ENCODE measurements at regions not wholly inside any gene's neighbourhood (a gene's known extent, or its start where the extent isn't known, plus 50 kb on each side); places are given as distances from the start of the nearest gene placed in this dataset.

DNA sequence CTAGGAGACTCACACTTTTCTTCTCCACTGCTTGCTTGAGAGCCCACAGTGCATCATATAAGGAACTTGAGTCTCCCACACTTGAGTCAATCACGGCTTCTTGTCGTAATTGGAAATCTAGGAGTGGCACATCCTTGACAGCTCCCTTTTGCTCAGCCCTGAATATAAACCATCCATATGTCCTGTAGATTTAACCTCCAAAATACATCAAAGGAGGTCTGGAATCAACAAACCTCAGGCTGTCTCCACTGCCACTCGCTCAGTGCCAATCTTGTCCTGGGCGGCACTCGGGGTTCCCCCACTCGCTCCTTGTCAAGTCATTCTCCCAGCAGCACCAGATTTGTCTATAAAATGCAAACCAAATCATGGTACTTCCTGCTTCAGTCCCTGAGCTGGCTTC is 84.4 kb upstream of the UQCRFS1 start:
- H3K9me3 ChIP-seq, result no peaks in the 10 kb centered on the region
- no peaks in the 10 kb centered on the region for H3K27me3 ChIP-seq
- DNase-seq, result peak; percentile 0
- no peak for TF ChIP-seq POLR2AphosphoS5 (IDR thresholded peaks at IDR 0.05)
- no peak for TF ChIP-seq EP300 (IDR thresholded peaks at IDR 0.05)
- no peak for TF ChIP-seq CTCF (IDR thresholded peaks at IDR 0.05)
- TF ChIP-seq POLR2A (IDR thresholded peaks at IDR 0.05), result no peak
- no peak overlapping the region for H3K27ac ChIP-seq
- WGBS, 2 donors, result 84 to 92% methylated on average over 6 of the region's 6 CpGs
- intact Hi-C loops (cut with DNase I), result no loop called here
- H3K4me3 ChIP-seq, result no peak overlapping the region
- no peaks in the 10 kb centered on the region for H3K4me1 ChIP-seq
- no peaks in the 10 kb centered on the region for H3K36me3 ChIP-seq

- H3K4me3 ChIP-seq, result no peak overlapping the region
- peak; percentile 40 for DNase-seq
- TF ChIP-seq POLR2A (IDR thresholded peaks at IDR 0.05), result no peak
- no peak for TF ChIP-seq POLR2AphosphoS5 (IDR thresholded peaks at IDR 0.05)
- no peak for TF ChIP-seq CTCF (IDR thresholded peaks at IDR 0.05)
- TF ChIP-seq EP300 (IDR thresholded peaks at IDR 0.05), result no peak
- no peaks in the 10 kb centered on the region for H3K36me3 ChIP-seq
- peaks cover 0 to 6% (median 0%) of the 10 kb centered on the region in 3 donors for H3K27me3 ChIP-seq
- intact Hi-C loops (cut with DNase I), result no loop called here
- 85% methylated on average over 15 of the region's 15 CpGs for WGBS, 2 donors
- H3K9me3 ChIP-seq, result no peaks in the 10 kb centered on the region
- H3K27ac ChIP-seq, result no peak overlapping the region
- H3K4me1 ChIP-seq, result no peaks in the 10 kb centered on the region
Measured at GRCh38 chr19:29299416-29300380, 86.7 kb upstream of the UQCRFS1 start.

- WGBS, 2 donors, result 76 to 78% methylated on average over 10 of the region's 10 CpGs
- intact Hi-C loops (cut with DNase I), result no loop called here
- peak; percentile 10 for DNase-seq
Measured at GRCh38 chr19:29302002-29302928, 89.3 kb upstream of the UQCRFS1 start.

More at GRCh38 chr19:29302002-29302928, 89.3 kb upstream of the UQCRFS1 start:
- Histone ChIP-seq H3K4me1 (no peaks in the 10 kb centered on the region), H3K27me3 (peaks cover 0 to 9% (median 0%) of the 10 kb centered on the region in 3 donors), H3K27ac (no peak overlapping the region), H3K36me3 (no peaks in the 10 kb centered on the region), H3K9me3 (no peaks in the 10 kb centered on the region), H3K4me3 (no peak overlapping the region)
- TF ChIP-seq POLR2AphosphoS5 (IDR thresholded peaks at IDR 0.05) (no peak), EP300 (IDR thresholded peaks at IDR 0.05) (no peak), POLR2A (IDR thresholded peaks at IDR 0.05) (no peak), CTCF (IDR thresholded peaks at IDR 0.05) (no peak)
